ENCODE measurements at regions not wholly inside any gene's neighbourhood (a gene's known extent, or its start where the extent isn't known, plus 50 kb on each side); places are given as distances from the start of the nearest gene placed in this dataset.

DNA sequence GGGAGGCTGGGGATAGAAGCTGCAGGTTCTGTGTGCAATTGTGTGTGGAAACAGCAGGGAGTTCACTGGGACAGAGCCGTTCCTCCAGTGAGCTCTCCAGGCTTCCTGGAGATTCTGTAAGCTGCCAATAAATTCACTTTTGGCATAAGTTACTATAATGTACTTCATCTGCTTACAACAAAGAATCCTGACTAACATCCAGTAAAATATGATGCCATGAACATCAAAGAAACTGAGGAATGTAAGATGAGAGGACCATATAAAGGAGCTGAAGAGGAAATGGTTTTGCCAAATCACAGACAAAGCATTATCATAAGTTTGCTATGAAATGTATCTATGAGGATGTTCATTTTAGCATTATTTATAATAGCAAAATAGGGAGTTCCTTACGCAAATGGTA is 175.3 kb downstream of the KCNE4 start:
- no peak for DNase-seq

- DNase-seq = no peak
Observed at GRCh38 chr2:223228871-223229270, 176.9 kb downstream of the KCNE4 start.

DNA sequence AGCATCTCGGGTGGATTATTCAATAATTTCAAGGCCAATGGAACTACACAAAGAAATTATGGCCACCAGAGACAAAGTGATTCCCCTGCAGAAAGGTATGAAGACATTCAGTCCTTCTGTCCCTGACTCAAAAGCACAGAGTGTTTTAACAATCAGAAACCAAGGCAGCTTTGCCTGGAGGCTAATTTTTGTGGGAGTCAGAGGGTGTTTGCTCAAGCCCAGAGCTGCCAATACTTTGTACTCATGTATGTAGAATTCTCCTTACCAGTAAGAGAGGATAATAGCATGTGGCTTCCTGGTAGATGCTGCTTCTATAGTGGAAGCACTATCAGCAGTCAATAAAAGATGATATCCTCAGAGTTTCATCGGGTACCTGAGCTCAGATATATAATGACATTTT is 178.4 kb downstream of the KCNE4 start:
- DNase-seq = no peak

DNA sequence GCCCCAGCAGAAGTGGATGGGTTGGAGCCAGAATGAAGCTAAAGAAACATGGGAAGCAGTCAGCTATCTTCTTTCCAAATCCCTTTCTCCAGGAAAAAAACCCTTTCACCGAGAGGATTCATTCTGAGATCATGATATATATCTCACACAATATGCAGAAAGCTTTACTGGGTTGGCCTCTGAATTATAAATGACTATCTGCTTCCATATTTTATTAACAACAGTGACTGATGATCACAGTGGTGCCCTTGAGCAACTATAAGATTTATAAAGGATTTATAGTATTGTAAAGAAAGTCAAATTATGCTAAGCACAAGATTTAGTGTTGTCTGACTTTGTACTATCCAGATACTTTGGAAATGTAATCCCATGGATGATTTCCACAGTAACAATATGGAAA is 180.3 kb downstream of the KCNE4 start:
- no peak for DNase-seq

- DNase-seq = no peak
Observed at GRCh38 chr2:223232896-223233295, 180.9 kb downstream of the KCNE4 start.

GRCh38 chr2:223235986-223236385 is 184.0 kb downstream of the KCNE4 start:
- DNase-seq = no peak

DNA sequence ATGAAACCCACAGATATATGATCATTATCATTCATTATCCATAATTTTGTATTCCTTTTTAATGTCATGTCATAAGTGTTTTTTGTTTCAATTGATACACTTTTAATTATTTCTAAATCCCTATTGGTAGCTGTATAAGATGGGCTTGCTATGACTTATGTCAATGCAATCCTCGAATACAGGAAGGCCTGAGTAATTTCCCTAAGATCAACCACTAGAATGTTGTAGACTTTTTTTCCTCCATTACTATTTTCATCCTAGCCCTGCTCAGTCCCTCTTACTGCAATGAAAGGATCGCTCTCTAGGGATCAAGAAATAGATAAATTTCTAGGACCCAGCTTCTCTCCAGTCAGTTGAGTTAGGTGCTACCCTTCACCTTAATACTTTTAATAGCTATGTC is 186.3 kb downstream of the KCNE4 start:
- DNase-seq = no peak

- DNase-seq = no peak
Observed at GRCh38 chr2:223243233-223243632, 191.2 kb downstream of the KCNE4 start.

DNA sequence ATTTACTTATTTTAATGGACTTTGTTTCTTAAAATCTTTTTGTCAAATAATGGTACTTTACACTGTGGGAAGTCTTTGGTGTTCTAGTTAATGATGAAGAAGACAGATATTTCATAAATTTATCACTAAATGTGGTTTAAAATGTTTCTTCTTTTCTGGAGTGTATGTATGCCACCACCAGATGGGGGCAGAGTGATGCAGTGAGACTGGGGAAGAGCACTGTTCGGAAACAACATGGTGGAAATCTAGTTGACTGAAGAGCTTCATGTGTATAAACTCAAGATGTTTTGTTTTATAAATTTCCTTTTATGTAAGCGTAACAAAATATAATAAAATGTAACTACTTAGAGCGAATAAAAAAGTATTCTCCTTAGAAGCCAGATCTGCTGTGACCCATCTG is 195.1 kb downstream of the KCNE4 start:
- no peak for DNase-seq

DNA sequence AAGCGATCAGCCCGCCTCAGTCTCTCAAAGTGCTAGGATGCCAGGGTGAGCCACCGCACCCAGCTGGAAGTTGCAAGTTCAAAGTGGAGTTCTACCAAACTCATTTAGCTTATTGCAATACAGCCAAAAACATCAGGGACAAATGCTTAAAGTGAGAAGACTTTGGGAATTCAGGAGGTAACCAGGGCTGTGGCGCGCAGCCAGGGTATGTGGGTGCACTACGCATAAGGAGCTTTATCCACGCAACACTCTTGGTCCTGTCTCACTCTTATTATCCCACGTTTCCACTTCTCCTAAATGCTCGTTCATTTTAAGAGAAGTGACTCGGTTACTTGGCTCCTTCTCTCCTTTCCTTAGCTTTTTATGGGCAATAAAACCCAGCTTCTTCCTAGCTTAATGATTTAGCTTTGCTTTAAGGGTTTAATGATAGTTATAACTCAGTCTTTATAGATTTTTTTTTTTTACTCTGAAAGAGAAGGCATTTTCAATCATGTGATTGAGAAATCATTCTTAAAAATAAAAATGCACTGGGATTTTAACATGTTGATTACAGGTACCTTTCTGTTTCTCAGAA is 199.8 kb downstream of the KCNE4 start:
- no peak for DNase-seq

- no peak for DNase-seq
Observed at GRCh38 chr2:223260681-223261080, 208.7 kb downstream of the KCNE4 start.

DNA sequence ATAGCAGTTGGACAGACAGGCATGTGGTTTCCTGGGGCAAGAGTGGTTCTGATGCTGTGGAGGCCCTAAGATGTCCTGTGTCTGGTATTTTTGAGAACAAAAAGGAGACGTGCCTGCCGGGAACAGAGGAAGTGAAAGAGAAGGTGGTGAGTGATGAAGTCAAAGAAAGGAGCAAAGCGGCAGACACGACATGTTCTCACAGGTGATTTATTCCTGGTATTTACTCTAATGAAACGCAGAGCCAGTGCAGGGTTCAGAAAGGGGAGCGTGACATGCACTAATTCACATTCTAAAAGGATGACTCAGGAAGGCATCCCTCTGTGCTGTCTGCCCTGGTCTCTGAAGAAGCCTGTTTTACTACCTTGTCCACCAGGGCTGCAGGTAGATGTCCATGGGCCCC is 211.0 kb downstream of the KCNE4 start:
- DNase-seq = no peak

GRCh38 chr2:223264541-223265193 is 212.7 kb downstream of the KCNE4 start:
- no peak for DNase-seq

DNA sequence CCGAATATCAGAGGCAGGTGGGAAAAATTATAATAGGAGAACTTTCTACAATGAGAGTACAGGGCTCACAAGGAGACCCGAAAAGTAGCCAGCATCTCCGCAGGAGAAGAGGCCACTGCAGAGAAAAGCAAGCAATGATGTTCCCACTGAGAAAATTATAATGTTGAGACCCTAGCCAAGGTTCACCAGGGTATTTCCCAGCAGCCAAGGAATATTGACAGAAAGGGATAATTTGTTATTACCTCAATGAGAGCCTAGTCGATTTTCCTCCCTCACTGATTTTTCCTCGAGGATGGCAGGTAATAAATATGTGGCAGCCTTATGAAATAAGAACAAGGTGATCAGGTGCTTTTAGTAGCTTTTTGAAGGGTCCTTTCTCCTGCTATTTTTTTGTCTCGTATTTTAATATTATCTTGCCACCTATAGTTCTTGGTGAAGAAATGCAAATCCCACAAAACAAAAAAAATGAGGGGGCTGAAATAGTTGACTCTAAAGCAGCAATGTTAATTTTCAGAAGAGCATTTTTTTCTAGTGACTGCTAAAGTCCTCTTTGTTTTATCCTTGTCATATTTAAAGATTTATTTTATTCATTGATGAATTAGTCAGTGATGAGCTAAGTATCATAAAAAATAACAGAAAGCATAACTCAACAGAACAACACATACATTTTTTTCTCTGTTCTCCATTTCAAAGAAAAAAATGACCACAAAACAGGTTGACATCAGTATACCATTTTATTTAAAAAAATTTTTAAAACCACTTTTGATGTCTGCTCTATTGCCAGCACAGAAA is 215.4 kb downstream of the KCNE4 start:
- no peak for DNase-seq

GRCh38 chr2:223269386-223269785 is 217.4 kb downstream of the KCNE4 start:
- no peak for DNase-seq

DNA sequence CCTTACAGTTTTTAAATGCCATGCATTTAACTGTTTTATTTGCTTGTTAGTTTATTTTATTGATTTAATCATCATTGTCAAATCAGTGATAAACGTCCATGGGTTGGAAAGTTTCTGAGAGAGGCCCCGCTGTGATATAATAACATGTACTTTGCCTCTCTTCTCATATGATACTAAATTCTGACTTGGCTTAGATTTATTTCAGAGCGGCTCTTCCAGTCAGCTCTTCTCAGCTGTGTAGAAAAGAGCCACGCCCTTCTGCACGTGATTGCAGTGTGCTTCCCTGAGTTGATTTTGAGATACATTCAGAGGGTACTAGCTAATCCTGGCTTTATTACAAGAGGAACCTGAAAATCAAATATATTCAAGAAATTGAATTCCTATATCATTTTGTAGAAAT is 218.6 kb downstream of the KCNE4 start:
- DNase-seq = no peak

DNA sequence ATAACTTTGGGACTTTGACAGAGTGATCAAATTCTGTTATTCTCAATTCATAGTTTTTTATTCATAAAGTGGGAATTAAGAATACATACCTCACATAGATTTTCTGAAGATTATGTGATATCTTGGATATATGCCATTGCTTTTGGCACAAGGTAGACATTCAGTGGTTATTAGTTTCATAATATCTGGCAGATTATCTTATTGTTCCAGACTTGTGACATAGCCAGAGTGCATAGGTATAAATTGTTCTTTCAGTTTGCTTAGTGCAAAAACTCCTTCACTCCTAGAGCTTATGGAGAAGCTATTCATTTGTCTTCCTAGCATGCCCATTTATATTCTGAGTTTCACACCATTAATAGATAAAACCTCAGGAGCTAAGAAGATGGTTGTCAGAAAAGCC is 222.0 kb downstream of the KCNE4 start:
- DNase-seq = no peak

DNA sequence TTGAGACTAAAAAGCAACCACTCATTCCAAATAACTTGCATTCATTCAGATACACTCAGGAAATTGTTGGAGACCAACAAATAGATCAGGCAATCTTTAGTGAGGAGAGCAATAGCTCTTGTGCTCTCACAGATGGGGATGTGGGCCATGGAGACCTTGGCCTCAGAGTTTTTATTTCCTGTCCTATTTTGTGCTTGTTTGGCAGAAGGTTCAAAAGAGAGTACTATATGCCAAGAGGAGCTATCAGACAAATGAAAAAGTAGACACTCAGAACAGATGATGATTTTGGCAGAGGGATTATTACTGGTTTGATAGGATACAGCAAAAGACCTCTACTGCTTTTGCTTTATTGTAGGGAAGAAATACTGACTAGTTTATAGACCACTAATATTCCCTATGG is 230.2 kb downstream of the KCNE4 start:
- no peak for DNase-seq

DNA sequence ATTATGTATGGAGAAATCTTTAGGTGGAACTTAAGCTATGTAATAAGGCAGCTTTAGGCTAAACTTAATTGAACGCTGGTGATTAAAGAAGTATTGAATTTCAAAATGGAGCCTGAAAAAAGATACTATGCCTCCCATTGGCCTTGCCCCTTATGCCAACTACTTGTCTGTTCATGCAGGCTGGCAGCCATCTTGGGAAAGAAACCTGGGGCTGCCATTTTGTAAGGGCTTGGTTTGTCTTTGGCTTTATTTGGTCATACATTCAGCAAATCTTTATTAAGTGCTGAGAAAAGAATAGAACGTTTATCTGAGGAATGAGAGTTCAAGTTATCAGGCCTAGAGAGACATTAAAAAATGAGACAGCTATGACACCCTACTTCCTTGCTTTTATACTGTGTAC is 231.3 kb downstream of the KCNE4 start:
- DNase-seq = no peak

DNA sequence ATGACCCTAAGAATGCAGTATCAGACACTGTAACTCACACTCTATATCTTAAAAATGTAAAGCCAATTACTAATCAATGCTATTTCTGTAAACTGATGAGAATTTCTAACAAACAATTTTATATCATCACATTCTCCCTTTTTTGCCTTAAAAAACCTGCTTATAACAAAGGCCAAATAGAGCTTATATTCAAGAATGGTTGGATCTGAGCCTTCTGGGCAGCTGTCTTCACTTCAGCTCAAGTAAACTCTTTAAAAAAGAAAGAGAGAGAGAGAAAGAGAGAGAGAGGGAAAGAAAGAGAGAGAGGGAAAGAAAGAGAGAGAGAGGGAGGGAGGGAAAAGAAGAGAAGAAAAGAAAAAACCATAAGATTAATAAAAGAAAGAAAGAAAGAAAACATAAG is 231.8 kb downstream of the KCNE4 start:
- no peak for DNase-seq

DNA sequence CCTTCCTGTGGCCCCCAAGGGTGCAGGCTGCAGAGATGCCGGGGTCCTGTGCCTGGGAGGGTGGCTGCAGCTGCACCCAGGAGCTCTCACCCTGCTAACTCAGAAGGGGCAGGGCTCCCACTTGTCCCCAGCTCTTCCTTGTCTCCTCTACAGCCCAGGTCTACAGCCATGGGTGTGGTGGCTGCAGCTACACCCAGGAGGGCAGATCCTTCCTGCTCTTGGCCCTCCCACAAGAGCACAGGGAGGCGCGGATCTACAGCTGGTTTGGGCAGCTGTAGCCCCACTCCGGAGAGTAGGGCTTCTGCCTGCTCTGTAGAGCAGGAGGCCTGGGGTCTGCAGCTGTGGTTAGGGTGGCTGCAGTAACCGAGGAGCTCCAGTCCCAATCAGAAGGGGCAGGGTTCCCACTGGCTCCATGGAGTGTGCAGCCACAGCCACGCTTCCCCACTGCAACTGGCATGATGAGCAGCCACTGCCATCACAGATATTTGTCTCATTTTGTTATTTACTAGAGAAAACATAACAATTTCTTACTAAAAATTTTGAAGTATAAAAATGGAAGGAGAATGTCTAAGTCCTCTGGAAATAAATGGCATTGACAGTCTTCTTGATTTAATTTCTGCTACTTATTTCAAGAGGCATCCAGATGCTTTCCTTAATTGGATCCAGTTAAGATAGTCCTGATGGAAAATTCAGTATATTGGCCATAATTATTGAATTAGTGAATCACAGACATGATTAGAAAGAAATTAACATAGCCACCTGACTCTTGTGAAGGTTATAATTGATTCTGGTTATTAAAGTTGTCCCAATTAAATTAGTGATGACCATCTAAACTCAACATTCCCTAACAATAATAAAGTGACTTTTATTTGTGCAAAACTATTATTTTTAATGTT is 233.6 kb downstream of the KCNE4 start:
- no peak for DNase-seq

DNA sequence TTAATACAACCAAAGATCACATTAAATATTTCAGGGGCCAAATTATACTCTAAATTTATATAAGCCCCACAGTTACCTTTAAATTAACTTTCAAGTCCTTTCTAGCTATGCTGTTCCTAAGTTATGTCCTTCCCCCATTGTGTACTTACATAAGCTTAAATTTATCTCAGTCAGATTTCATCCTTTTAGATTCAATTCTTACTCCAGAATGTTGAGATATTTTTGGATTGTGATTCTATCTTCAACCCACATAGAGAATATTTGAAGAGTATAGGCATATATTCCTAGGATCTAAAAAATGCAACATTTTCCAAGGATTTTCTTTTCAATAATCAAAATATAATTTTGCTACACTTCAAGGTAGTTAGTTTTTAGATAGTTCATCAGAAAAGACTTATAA is 242.8 kb downstream of the KCNE4 start:
- DNase-seq = no peak

GRCh38 chr2:223297788-223298187 is 245.8 kb downstream of the KCNE4 start:
- DNase-seq = no peak

All from activated CD4-positive, alpha-beta T cell treated with anti-CD3 and anti-CD28 coated beads, Interleukin-10, Interleukin-2, amounts not matched to agents 100 ng/mL and 50 ng/mL, durations not matched to agents 16 hours and 8 hours (primary cell).